GM18511 (cell line): ENCODE measurements at regions not wholly inside any gene's neighbourhood (a gene's known extent, or its start where the extent isn't known, plus 50 kb on each side); places are given as distances from the start of the nearest gene placed in this dataset.

ENCODE experiments used
- ATAC-seq: cut with Tn5 transposase; IDR thresholded peaks from one replicate; pipeline ENCODE4 v1.9.1; 2021; ENCODE audit warnings: mild to moderate bottlenecking, moderate library complexity; ENCODE audit not compliant: unreplicated experiment

GRCh38 chr2:16336491-16336890, 329.1 kb downstream of the CYRIA start:
- no peak for ATAC-seq

GRCh38 chr2:16335947-16336346, 329.7 kb downstream of the CYRIA start:
- no peak for ATAC-seq

GRCh38 chr2:16335604-16335930, 330.1 kb downstream of the CYRIA start:
- no peak for ATAC-seq

- ATAC-seq = no peak
Measured at GRCh38 chr2:16334886-16335603, 330.6 kb downstream of the CYRIA start.

- no peak for ATAC-seq
Measured at GRCh38 chr2:16334366-16334765, 331.3 kb downstream of the CYRIA start.

GRCh38 chr2:16333681-16334080, 332.0 kb downstream of the CYRIA start:
- ATAC-seq = no peak

DNA sequence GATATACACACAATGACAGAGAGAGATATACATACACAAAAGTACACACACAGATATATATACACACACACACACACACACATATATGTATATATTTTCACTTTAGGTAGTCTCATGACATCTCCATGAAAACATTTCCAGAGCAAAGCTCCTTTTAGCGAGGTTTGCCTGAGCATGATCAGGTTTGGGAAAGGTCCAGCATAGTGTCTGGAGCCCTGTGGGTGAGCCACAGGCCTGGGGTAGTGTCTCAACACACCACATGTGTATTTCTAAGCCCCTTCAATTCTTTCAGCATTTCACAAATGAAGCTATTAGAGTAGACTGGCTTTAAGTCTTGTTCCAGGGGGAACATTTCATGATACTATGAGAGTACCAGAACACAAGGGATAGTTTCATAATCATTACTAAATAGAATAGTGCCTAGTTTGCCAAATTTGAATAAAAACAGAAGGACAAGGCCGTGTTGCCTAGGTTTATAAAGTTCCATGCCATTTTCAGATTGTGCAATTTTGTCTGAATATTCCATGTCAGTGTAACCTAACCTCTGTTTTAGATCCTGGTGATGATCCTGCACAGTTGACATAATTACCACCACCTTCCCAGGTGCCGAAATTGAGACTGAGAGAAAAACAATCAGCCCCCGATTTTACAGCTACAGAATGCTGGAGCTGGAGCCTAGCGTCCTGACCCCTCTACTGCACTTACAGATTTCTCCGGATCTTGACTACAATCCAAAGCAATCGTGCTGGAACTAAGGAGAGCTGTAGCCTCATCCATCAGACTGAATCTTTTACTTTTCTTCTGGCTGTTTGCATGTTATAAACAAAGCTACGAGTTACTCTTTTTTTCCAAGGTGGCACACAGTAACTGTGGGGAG, 332.7 kb downstream of the CYRIA start:
- ATAC-seq = no peak

DNA sequence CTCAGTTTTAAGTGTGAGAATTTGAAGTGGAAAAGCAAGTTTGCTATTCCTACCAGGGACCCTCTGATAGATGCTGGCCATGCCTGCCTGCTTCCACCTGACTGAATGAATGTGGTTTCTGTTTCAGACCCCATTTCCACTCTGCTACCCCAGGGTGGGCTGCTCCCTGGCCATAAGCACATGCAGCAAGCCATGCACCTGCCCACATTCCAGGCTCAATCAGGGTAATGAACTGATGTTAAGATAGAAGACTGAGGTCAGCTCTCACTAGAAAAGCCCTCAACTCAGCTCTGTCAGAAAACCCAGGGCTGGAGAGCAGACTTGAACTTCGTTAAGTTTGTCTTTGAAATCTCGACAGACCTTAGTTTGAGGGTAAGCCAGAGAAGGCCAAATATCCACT, 333.9 kb downstream of the CYRIA start:
- ATAC-seq = no peak

GRCh38 chr2:16330982-16331381, 334.7 kb downstream of the CYRIA start:
- ATAC-seq = no peak

- no peak for ATAC-seq
Measured at GRCh38 chr2:16330571-16330970, 335.1 kb downstream of the CYRIA start.

DNA sequence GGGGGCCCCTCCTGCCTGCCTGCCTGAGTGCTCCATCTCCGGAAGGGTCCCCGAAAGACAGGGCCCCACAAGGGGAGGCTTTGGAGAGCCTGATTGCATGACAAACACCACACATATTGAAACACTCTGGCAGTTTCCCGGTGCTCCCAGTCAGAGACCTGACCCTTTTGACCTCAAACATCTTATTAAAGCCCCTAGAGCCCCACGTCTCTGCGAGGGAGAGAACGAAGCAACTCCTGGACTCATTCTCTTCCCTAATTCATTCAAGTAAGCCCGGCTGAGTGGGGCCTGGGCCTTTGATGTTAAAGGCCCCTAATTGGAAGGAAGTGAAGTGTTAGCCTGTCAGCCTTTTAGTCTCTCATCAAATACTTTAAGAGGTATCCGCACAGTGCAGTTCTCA, 335.6 kb downstream of the CYRIA start:
- no peak for ATAC-seq

- no peak for ATAC-seq
Measured at GRCh38 chr2:16329421-16329820, 336.2 kb downstream of the CYRIA start.

DNA sequence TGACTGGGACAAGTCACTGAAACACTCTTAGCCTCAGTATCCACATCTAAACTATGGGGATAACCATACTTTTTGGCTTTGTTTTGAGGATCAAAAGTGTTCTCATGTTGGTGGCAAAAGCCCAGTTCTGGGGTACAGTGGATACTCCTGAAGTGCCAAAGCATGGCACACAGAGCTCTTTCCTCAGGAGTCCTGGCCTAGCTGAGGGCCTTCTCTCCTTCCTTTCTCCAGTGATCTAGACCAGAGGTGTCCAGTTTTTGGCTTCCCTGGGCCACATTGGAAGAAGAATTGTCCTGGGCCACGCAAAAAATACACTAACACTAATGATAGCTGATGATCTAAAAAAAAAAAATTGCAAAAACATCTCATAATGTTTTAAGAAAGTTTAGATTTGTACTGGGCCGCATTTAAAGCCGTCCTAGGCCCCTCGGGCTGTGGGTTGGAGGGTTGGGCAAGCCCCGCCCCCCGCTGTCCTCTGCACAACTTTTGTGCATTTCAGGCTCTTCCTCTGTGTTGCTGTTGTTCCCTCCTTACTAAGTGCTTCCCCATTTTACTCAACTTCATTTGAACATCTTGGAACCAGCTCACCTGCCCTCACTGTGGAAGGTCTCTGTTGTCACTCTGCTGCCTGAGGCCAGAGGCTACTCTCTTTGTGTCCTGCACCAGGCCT, 337.0 kb downstream of the CYRIA start:
- ATAC-seq = no peak

- ATAC-seq = no peak
Measured at GRCh38 chr2:16327326-16327725, 338.3 kb downstream of the CYRIA start.

DNA sequence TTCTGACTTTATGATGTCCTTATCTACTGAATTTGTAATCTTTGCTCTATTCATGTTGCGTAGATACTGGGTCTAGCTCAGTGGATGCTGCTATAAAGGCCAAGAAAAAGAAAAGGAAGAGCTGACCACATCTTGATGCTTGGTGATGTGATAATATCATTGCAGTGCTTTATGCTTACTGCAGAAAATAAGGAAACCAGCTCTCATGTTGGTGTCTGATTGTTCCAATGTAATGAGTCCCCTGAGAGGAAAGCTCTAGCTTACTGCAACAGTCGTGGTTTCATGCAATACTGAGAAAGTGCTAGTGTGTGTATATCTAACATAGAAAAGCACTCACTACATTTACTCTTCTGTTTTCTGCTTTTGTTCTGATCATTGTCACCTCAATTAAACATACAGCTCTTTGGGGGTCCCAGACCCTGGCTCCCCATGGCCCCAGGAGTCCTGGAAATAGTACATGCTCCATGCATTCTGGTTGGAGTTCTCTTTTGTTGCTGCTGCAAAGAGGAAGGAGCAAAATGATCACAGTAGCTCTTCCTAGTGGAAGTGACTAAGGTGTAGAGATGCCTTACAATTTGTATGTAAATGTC, 338.8 kb downstream of the CYRIA start:
- ATAC-seq = no peak

GRCh38 chr2:16325976-16326510, 339.6 kb downstream of the CYRIA start:
- no peak for ATAC-seq

- no peak for ATAC-seq
Measured at GRCh38 chr2:16325016-16325975, 340.3 kb downstream of the CYRIA start.

DNA sequence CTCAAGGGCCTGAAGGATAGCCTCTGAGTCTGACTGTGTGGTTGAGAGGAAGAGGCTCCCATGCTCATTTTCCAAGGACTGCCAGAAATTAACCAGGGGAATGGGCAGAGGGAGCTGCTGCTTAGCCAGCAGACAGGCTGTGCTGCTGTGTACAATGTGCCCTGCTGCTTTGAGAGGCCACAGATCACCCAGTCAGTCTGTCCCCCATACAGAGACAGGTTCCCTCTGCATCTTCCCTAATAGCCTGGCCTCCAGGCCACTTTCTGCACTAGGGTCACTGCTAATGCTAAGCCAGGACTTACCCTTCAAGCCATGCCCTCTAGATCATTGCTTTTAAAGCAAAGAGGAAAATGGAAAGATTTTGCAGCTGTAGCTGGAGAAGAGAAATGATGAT, 341.1 kb downstream of the CYRIA start:
- no peak for ATAC-seq

DNA sequence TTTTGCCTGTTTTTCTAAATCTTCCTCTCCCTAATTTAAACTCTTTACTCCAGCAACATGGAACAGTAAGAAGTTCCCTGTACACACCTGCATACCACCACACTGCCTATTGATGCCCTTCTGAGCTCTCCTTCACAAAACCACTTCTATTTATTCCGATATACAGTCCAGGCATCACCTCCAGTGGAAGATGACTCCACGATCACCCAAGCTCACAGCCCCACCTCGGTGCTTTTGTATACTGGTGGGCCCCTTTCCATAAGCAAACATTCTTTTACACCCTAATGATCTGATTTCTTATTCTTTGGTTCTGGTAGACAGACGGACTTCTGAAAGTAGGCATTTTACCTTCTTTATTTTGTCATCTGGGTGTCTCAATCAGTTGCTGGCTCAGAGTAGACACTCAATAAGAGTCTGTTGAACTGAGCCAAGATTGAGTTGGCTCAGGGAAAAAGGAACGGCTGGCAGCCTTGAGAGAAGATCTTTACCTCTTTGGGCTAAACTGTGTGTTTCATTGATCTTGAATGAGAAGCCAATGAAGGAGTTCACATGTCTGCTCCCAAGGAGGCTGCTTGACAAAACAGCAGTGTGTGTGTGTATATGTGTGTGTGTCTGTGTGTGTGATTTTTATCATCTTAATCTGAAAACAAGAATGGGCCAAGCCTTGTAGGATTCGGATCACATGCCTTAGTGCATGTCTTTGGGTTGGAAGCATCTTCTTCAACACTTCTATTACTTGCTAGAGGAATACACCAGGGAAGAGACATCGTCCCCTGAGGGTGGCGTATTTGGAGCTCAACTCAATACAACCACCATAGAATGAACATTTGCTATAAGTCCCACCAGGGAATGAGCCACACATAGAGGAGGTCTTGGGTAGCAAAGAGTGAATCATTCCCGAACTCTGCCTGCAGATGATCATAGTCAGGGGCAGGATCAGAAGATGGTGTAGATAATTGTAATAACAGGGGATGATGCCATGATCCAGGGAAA, 341.8 kb downstream of the CYRIA start:
- no peak for ATAC-seq
